Duodenal mucosa (tissue), 2 donors: ENCODE measurements at regions not wholly inside any gene's neighbourhood (a gene's known extent, or its start where the extent isn't known, plus 50 kb on each side); places are given as distances from the start of the nearest gene placed in this dataset.

Experiments
- H3K27ac ChIP-seq: one replicate; pipeline ENCODE4 v1.7.0; 2013; ENCODE audit warnings: low read depth, low read length
- H3K27me3 ChIP-seq, 2 donors: one replicate each; pipeline ENCODE4 v1.7.0; 2013; ENCODE audit warnings: low read length in 2 of 2, control low read depth in 1 of 2; ENCODE audit not compliant: insufficient read depth in 2 of 2, control insufficient read depth in 1 of 2
- H3K36me3 ChIP-seq, 2 donors: one replicate each; pipeline ENCODE4 v1.7.0; 2013; ENCODE audit warnings: low read length in 2 of 2, control low read depth in 1 of 2; ENCODE audit not compliant: insufficient read depth in 2 of 2, control insufficient read depth in 1 of 2
- H3K4me1 ChIP-seq, 2 donors: one replicate each; pipeline ENCODE4 v1.7.0; 2013; ENCODE audit warnings: low read length in 2 of 2, control low read depth in 1 of 2; ENCODE audit not compliant: insufficient read depth in 2 of 2, control insufficient read depth in 1 of 2
- H3K4me3 ChIP-seq, 2 donors: one replicate each; pipeline ENCODE4 v1.7.0; 2013; ENCODE audit warnings: low read length in 2 of 2, low read depth in 1 of 2
- H3K9ac ChIP-seq, 2 donors: one replicate each; pipeline ENCODE4 v1.7.0; 2013; ENCODE audit warnings: low read length in 2 of 2, low read depth in 1 of 2
- H3K9me3 ChIP-seq, 2 donors: one replicate each; pipeline ENCODE4 v1.7.0; 2013; ENCODE audit warnings: low read length in 2 of 2, control low read depth in 1 of 2; ENCODE audit not compliant: control insufficient read depth in 1 of 2

DNA sequence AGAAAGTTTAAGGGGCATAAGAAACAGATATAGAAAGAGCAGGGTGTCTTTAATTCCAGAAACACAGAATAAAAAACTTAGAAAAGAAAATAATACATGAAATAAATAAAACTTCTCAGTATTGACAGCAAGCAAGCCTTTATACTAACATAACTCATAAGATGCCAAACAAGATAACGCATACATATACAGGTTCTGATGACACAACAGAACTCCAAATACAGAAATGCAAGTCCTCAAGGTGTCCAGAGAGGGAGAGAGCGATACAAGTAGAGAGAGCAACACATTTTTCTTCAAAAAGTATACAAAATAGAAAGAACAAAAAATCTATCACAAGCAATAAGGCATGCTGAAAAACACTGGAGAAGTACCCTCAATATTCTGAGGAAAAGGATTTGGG is 314.6 kb upstream of the POM121L12 start:
- H3K9me3 ChIP-seq = no peaks in the 10 kb centered on the region

DNA sequence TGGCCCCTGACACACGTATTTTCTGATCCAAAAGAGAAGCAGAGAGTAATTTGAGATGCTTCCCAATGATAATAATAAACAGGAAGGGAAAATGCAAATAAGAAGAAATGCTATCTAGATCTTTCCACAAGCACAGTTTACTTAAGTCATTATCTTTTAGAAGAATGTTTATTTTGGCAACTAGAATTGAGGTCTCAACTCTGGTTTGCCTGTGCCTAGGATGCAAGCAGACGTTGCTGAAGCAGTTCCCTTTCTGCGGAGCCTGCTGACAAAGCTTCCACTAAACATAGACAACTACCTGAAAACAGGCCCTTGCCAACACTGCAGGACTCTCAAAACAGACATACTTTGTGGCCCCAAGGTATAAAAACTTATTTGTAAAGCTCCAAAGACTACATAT is 315.8 kb upstream of the POM121L12 start:
- H3K27ac ChIP-seq = no peak overlapping the region
- no peak overlapping the region for H3K9ac ChIP-seq
- no peaks in the 10 kb centered on the region for H3K27me3 ChIP-seq
- H3K36me3 ChIP-seq = no peaks in the 10 kb centered on the region
- peaks cover 0 to 3% of the 10 kb centered on the region in 2 donors for H3K9me3 ChIP-seq
- no peak overlapping the region for H3K4me3 ChIP-seq
- H3K4me1 ChIP-seq = no peaks in the 10 kb centered on the region

More for the DNA sequence above, 314.6 kb upstream of the POM121L12 start:
- H3K9ac ChIP-seq = no peak overlapping the region
- no peak overlapping the region for H3K27ac ChIP-seq
- H3K4me1 ChIP-seq = no peaks in the 10 kb centered on the region
- no peak overlapping the region for H3K4me3 ChIP-seq
- no peaks in the 10 kb centered on the region for H3K27me3 ChIP-seq
- H3K36me3 ChIP-seq = no peaks in the 10 kb centered on the region

DNA sequence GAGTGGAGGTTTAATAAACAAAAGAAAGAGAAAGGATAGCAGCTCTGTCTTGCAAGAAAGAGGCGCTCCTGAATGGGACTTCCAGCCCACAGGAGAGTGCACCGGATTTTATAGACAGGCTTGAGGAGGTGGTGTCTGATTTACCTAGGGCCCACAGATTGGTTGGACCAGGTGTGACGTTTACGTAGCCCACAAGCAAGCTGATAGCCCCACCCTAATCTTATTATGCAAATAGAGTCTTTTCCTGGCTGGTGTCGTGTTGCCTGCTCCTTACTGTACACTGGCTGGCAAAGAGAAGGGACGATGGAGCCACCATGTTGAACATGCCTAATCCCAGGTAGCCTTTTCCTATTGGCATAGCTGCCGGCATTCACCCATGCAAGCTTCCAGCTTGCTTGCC is 319.7 kb upstream of the POM121L12 start:
- Histone ChIP-seq H3K27me3 (no peaks in the 10 kb centered on the region), H3K27ac (no peak overlapping the region), H3K4me1 (no peaks in the 10 kb centered on the region), H3K4me3 (no peak overlapping the region), H3K9me3 (peaks cover 0 to 6% of the 10 kb centered on the region in 2 donors), H3K9ac (no peak overlapping the region), H3K36me3 (no peaks in the 10 kb centered on the region)

DNA sequence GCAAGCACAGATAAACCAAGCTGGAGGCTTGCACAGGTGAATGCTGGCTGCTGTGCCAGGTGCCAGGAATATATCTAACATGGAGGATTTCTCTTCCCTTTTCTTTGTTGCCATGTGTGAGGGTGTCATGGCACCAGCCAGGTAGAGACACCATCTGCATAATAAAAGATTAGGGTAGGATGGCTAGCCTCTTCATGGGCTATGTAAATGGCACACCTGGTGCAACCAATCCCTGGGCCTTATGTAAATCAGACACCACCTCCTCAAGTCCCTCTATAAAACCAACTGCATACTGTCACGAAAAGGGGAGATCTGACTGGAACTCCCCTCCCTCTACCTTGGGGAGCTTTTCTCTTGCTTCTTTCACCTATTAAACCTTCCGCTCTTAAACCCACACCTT is 322.5 kb upstream of the POM121L12 start:
- no peaks in the 10 kb centered on the region for H3K4me1 ChIP-seq
- peaks cover 0 to 6% of the 10 kb centered on the region in 2 donors for H3K9me3 ChIP-seq
- H3K36me3 ChIP-seq = no peaks in the 10 kb centered on the region
- H3K27ac ChIP-seq = no peak overlapping the region
- no peaks in the 10 kb centered on the region for H3K27me3 ChIP-seq
- H3K9ac ChIP-seq = no peak overlapping the region
- no peak overlapping the region for H3K4me3 ChIP-seq

DNA sequence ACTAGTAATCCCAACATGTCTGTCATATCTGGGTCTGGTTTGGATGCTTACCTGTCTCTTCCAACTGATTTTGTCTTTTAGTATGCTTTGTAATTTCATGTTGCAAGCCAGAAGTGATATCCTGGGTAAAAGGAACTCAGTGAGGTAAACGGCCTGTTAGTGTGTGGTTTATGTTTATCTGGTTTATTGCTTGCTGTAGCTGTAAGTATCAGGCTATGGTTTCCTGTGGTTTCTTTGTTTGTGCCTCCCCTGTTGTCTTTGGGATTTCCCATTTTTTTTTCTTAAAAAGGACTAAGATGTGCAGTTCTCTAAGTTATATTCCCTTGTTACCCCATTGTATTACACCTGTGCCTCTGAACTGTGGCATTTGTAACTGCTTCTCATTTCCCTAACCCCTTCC is 323.5 kb upstream of the POM121L12 start:
- Histone ChIP-seq H3K27ac (no peak overlapping the region), H3K27me3 (no peaks in the 10 kb centered on the region), H3K4me1 (no peaks in the 10 kb centered on the region), H3K9me3 (peaks cover 0 to 6% of the 10 kb centered on the region in 2 donors), H3K36me3 (no peaks in the 10 kb centered on the region), H3K4me3 (no peak overlapping the region), H3K9ac (no peak overlapping the region)

DNA sequence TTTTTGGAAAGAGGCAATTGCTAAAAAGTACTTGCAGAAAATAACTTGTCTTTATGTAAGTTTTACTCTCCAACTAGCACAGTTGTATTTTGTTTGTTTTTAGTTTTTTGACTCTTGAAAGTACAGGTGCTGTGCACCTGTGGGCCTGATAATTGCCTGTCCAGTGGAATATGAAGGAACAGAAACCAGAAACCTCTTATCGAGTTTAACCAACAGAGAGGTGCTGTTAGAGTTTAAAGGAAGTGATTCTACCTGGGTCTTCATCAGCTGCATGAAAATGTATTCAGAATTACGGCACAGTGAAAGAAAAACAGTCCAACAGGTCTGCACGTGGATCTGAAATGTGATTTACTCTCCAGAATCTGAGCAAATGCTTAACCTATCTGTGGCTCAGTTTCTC is 326.6 kb upstream of the POM121L12 start:
- Histone ChIP-seq H3K9ac (no peak overlapping the region), H3K4me3 (no peak overlapping the region), H3K27me3 (no peaks in the 10 kb centered on the region), H3K9me3 (peaks cover 0 to 3% of the 10 kb centered on the region in 2 donors), H3K27ac (no peak overlapping the region), H3K36me3 (no peaks in the 10 kb centered on the region), H3K4me1 (no peaks in the 10 kb centered on the region)

DNA sequence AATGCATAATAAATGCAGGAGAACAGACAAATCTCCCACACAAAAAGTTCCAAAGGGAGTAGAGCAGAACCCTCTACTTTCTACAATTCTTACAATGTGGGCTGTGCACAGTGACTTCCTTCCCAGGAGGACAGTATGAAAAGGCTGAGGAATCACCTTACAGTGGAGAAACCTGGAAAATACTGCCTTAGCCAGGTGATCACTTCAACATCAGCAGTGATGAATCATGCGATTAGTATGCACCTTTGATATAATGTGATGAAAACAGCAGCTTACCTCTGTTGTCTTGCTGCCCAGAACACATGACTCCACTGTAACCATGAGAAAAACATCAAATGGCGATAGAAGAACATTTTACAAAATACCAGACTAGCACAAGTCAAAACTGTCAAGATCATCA is 329.7 kb upstream of the POM121L12 start:
- no peaks in the 10 kb centered on the region for H3K27me3 ChIP-seq
- H3K4me1 ChIP-seq = no peaks in the 10 kb centered on the region
- no peaks in the 10 kb centered on the region for H3K36me3 ChIP-seq
- H3K9me3 ChIP-seq = no peaks in the 10 kb centered on the region
- no peak overlapping the region for H3K4me3 ChIP-seq
- no peak overlapping the region for H3K27ac ChIP-seq
- H3K9ac ChIP-seq = no peak overlapping the region

DNA sequence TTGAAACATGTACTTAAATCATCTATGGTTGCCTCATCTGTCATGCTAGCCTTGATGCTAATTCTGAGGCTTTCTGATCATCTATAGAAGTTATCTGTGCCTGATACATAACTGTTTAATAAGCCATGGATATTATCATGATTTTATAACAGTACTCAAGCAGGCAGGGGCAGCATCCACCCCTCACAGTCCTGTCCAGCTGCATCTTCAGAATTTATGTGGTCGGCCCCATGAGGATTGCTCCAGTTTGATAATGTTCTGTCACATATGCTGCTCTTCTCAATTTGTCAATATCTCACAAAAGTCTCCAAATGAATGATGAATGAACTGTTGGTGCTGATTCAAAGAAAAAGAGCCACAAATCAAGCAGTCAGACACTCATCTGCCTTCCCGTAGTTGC is 335.1 kb upstream of the POM121L12 start:
- peaks cover 0 to 3% of the 10 kb centered on the region in 2 donors for H3K9me3 ChIP-seq
- H3K9ac ChIP-seq = no peak overlapping the region
- no peaks in the 10 kb centered on the region for H3K4me1 ChIP-seq
- H3K27ac ChIP-seq = no peak overlapping the region
- no peak overlapping the region for H3K4me3 ChIP-seq
- H3K27me3 ChIP-seq = no peaks in the 10 kb centered on the region
- H3K36me3 ChIP-seq = no peaks in the 10 kb centered on the region

DNA sequence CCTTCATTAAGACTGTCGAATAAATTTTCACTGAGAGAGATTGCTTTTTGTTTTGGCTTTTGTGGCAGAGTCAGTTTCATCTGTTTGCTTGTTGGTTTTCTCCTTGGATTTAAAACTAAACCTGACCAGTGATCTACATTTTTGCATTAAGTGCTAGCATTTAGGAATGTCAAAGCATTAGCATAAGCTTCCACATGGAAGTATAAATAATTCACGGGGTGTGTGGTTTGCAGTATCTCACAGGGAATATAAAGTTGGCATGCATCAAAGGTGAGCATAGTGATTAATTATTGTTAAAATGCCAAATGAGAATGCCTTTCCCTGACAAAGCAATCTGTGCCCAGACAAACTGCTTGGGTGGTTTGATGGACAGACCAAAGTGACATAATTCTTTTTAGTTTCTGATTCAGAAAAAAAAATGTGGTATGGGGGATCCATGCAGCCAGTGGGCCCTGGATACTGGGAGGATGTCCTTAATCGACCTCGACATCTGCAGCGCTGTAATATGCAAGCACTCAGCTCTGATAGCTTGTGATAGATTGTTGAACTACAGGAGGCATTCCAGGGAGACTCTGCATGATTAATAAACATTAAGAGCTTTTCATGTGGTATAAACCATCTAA is 339.3 kb upstream of the POM121L12 start:
- H3K4me3 ChIP-seq = no peak overlapping the region
- H3K9me3 ChIP-seq = peaks cover 0 to 3% of the 10 kb centered on the region in 2 donors
- no peak overlapping the region for H3K27ac ChIP-seq
- H3K9ac ChIP-seq = no peak overlapping the region
- no peaks in the 10 kb centered on the region for H3K36me3 ChIP-seq
- no peaks in the 10 kb centered on the region for H3K4me1 ChIP-seq
- H3K27me3 ChIP-seq = no peaks in the 10 kb centered on the region

DNA sequence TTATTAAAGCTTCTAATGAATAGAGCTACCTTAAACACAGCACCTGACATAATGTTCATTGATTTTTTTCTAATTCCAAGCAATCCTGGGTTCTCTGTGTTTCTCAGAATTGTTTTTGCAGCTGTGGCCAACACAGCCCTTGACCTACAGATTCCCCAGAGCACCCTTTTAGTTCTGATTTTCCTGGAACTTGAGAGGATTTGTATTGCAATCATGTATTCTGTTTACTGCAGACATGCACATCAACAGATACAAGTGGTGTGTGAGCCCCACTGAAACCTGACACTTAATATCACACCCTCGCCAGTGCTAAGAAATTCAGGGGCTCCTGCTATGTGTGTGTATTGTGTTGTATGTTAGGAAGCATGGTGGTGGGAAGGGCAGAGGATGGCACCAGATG is 344.2 kb upstream of the POM121L12 start:
- Histone ChIP-seq H3K36me3 (no peaks in the 10 kb centered on the region), H3K9me3 (no peaks in the 10 kb centered on the region), H3K27ac (no peak overlapping the region), H3K4me3 (no peak overlapping the region), H3K4me1 (no peaks in the 10 kb centered on the region), H3K27me3 (no peaks in the 10 kb centered on the region), H3K9ac (no peak overlapping the region)

DNA sequence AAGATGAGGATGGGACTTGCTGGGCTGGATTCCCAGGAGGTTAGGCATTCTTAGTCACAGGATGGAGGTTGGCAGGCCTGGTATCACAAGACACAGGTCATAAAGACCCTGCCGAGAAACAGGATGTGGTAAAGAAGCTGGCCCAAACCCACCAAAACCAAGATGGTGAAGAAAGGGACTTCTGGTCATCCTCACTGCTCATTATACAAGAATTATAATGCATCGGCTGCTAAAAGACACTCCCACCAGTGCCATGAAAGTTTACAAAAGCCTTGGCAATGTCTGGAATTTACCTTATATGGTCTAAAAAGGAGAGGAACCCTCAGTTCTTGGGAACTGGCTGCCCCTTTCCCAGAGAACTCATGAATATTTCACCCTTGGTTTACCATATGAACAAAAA is 345.5 kb upstream of the POM121L12 start:
- H3K36me3 ChIP-seq = no peaks in the 10 kb centered on the region
- no peak overlapping the region for H3K4me3 ChIP-seq
- no peaks in the 10 kb centered on the region for H3K4me1 ChIP-seq
- no peak overlapping the region for H3K27ac ChIP-seq
- no peak overlapping the region for H3K9ac ChIP-seq
- no peaks in the 10 kb centered on the region for H3K27me3 ChIP-seq
- no peaks in the 10 kb centered on the region for H3K9me3 ChIP-seq
